ENCODE measurements at regions not wholly inside any gene's neighbourhood (a gene's known extent, or its start where the extent isn't known, plus 50 kb on each side); places are given as distances from the start of the nearest gene placed in this dataset.
"Not testable (repeated sequence)": the region's sequence is repeated elsewhere in the genome, so short reads cannot be mapped to it uniquely, and the experiment has no call there.

DNA sequence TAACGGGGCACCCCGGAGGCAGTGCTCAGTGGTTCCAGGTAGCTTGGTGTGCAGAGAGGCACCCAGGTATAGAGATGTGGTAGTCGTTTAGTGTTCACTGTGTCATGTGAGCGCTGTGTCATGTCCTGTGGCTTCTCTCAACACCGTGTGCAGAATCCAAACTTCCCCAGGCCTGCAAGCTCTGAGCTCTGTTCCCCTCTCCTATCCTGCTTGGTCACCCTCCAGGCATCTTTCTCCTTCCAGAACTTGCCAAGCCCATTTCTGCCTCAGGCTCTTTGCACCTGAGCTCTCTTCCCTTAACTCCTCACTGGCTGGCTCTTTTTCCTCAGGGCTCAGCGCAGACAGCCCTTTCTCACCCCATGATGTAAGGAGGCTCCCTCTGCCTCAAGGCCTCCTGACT, 64.8 kb downstream of the CARTPT start:
- Histone ChIP-seq H3K27me3 (no peaks in the 10 kb centered on the region), H3K4me3 (no peak overlapping the region), H3K4me1 (peaks cover 0 to 8% of the 10 kb centered on the region in 2 donors), H3K27ac (no peak overlapping the region), H3K36me3 (no peaks in the 10 kb centered on the region), H3K9me3 (no peaks in the 10 kb centered on the region)
- DNase-seq (no peak), ATAC-seq (no peak)
- TF ChIP-seq, protein P1, sequence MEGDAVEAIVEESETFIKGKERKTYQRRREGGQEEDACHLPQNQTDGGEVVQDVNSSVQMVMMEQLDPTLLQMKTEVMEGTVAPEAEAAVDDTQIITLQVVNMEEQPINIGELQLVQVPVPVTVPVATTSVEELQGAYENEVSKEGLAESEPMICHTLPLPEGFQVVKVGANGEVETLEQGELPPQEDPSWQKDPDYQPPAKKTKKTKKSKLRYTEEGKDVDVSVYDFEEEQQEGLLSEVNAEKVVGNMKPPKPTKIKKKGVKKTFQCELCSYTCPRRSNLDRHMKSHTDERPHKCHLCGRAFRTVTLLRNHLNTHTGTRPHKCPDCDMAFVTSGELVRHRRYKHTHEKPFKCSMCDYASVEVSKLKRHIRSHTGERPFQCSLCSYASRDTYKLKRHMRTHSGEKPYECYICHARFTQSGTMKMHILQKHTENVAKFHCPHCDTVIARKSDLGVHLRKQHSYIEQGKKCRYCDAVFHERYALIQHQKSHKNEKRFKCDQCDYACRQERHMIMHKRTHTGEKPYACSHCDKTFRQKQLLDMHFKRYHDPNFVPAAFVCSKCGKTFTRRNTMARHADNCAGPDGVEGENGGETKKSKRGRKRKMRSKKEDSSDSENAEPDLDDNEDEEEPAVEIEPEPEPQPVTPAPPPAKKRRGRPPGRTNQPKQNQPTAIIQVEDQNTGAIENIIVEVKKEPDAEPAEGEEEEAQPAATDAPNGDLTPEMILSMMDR (IDR thresholded peaks at IDR 0.05), result no peak
- intact Hi-C loops (cut with DNase I), result loop anchor here in 1 of 2 donors (5.0 kb wide), 1 partner anchor 238 kb away; no protein-coding TSS in a partner anchor

DNA sequence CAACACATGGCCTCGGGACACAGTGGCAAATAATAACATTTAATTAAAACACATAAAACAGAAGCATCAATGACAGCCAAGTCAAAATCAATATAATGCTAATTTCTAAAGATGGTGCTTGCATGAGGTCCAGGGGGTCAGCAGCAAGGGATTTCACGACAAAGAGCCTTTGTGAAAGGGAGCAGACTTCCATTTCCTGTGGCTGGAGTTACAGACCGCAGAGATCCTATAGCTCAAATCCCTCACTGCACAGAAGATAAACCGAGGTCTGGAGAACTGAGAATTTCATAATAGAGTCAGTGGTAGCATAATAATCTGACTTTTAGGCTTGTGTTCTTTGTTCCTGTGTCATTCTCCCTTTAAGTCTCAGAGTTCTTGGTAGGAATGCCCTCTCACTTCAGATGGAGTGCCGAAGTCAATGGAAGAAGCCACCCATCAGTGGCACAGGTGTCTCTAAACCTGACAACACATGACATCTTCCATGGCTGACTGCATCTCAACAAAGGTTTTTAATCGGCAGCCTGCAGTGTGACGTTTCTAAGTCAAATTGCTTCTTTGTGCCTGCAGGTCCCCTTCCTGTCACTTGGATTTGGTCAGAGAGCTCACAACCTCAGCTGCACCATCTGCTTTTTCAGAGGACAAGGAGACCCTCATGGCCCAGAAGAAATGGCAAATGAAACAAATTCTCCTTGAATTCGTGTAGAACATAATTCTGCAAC, 67.4 kb downstream of the CARTPT start:
- TF ChIP-seq, protein P1 (IDR thresholded peaks at IDR 0.05), result no peak
- Histone ChIP-seq H3K9me3 (peaks cover 0 to 5% of the 10 kb centered on the region in 2 donors), H3K27me3 (peaks cover 0 to 13% of the 10 kb centered on the region in 2 donors), H3K36me3 (no peaks in the 10 kb centered on the region), H3K4me1 (peaks cover 0 to 8% of the 10 kb centered on the region in 2 donors), H3K27ac (no peak overlapping the region), H3K4me3 (no peak overlapping the region)
- intact Hi-C loops (cut with DNase I), result no loop called here
- DNase-seq (no peak), ATAC-seq (no peak)

DNA sequence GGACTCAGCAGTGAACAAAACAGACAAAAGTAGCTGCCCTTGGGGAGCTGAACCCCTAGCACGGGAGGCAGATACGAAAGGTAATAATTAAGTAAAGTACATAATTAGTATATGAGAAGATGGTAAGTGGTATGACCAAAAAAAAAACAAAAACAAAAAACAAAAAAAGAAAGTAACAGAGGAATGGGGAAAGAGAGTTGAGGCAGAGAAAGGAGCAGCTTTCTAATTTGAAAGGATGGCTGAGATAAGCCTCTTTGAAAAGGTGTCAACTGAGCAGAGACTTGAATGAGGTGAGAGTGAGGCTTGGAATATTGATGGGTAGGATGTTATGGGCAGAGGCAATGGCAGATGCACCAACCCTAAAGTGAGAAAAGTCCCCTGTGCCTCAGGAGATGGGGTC, 69.7 kb downstream of the CARTPT start:
- no peaks in the 10 kb centered on the region for H3K36me3 ChIP-seq
- no peak overlapping the region for H3K4me3 ChIP-seq
- peaks cover 0 to 13% of the 10 kb centered on the region in 2 donors for H3K27me3 ChIP-seq
- DNase-seq, result no peak
- ATAC-seq, result no peak
- H3K4me1 ChIP-seq, result no peaks in the 10 kb centered on the region
- H3K9me3 ChIP-seq, result peaks cover 0 to 17% of the 10 kb centered on the region in 2 donors
- intact Hi-C loops (cut with DNase I), result no loop called here
- no peak overlapping the region for H3K27ac ChIP-seq
- TF ChIP-seq, protein P1 (IDR thresholded peaks at IDR 0.05), result no peak

DNA sequence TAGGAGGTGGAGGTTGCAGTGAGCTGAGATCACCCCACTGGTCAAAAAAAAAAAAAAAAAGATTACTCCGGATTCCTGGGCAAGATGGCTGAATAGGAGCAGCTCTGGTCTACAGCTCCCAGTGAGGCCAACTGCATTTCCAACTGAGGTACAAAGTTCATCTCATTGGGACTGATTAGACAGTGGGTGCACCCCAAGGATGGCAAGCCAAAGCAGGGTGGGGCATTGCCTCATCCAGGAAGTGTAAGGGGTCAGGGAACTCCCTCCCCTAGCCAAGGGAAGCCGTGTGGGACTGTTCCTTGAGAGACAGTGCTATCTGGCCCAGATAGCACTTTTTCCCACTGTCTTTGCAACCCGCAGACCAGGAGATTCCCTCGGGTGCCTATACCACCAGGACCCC, 70.7 kb downstream of the CARTPT start:
- peaks cover 0 to 25% of the 10 kb centered on the region in 2 donors for H3K9me3 ChIP-seq
- H3K4me1 ChIP-seq, result no peaks in the 10 kb centered on the region
- ATAC-seq (no peak), DNase-seq (no peak)
- peaks cover 0 to 13% of the 10 kb centered on the region in 2 donors for H3K27me3 ChIP-seq
- H3K27ac ChIP-seq, result no peak overlapping the region
- TF ChIP-seq, protein P1 (IDR thresholded peaks at IDR 0.05), result no peak
- no peaks in the 10 kb centered on the region for H3K36me3 ChIP-seq
- no peak overlapping the region for H3K4me3 ChIP-seq
- intact Hi-C loops (cut with DNase I), result no loop called here

DNA sequence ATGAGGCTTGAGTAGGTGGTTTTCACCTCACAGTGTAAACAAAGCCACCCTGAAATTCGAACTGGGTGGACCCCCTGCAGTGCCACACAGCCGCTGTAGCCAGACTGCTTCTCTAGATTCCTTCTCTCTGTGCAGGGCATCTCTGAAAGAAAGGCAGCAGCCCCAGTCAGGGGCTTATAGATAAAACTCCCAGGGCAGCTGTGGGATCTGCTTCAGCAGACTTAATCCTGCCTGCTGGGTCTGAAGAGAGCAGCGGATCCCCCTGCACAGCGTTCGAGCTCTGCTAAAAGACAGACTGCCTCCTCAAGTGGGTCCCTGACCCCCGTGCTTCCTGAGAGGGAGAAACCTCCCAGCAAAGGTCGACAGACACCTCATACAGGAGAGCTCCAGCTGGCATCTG, 71.4 kb downstream of the CARTPT start:
- intact Hi-C loops (cut with DNase I), result no loop called here
- Histone ChIP-seq H3K9me3 (peaks cover 0 to 28% of the 10 kb centered on the region in 2 donors), H3K27me3 (peaks cover 0 to 13% of the 10 kb centered on the region in 2 donors), H3K4me1 (no peaks in the 10 kb centered on the region), H3K36me3 (no peaks in the 10 kb centered on the region), H3K27ac (no peak overlapping the region), H3K4me3 (no peak overlapping the region)
- TF ChIP-seq, protein P1 (IDR thresholded peaks at IDR 0.05), result no peak
- DNase-seq (no peak), ATAC-seq (no peak)

DNA sequence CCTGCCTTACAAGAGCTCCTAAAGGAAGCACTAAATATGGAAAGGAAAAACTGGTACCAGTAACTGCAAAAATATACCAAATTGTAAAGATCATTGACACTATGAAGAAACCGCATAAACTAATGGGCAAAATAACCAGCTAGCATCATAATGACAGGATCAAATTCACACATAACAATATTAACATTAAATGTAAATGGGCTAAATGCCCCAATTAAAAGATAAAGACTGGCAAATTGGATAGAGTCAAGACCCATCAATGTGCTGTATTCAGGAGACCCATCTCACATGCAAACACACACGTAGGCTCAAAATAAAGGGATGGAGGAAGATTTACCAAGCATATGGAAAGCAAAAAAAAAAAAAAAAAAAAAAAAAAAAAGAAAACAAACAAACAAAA, 73.0 kb downstream of the CARTPT start:
- Histone ChIP-seq H3K27me3 (peaks cover 0 to 13% of the 10 kb centered on the region in 2 donors), H3K9me3 (peaks cover 0 to 28% of the 10 kb centered on the region in 2 donors)
- H3K4me1 ChIP-seq; intact Hi-C loops (cut with DNase I); ATAC-seq; H3K4me3 ChIP-seq; H3K36me3 ChIP-seq; H3K27ac ChIP-seq; DNase-seq: not testable (repeated sequence)

Measured in left lung (tissue), 4 donors.